Neuronal stem cell (in vitro differentiated cells): ENCODE measurements at regions not wholly inside any gene's neighbourhood (a gene's known extent, or its start where the extent isn't known, plus 50 kb on each side); places are given as distances from the start of the nearest gene placed in this dataset.

Source experiments
- DNase-seq: peaks from one replicate; pipeline ENCODE4 v3.0.0-alpha.2; 2013; ENCODE audit warnings: low spot score
- H2AFZ ChIP-seq: one replicate; pipeline ENCODE4 v1.6.1; 2013; ENCODE audit warnings: mild to moderate bottlenecking, low read length, inconsistent platforms
- H2AK5ac ChIP-seq: 2 replicates; pipeline ENCODE4 v1.6.1; 2013; ENCODE audit warnings: low read depth, mild to moderate bottlenecking, inconsistent platforms, low read length, moderate library complexity, mixed read lengths
- H2BK120ac ChIP-seq: 2 replicates; pipeline ENCODE4 v1.6.1; 2013; ENCODE audit warnings: low read depth, mild to moderate bottlenecking, inconsistent platforms, low read length, moderate library complexity, mixed read lengths
- H2BK12ac ChIP-seq: one replicate; pipeline ENCODE4 v1.6.1; 2013; ENCODE audit warnings: low read length, inconsistent platforms
- H2BK15ac ChIP-seq: 2 replicates; pipeline ENCODE4 v1.6.1; 2013; ENCODE audit warnings: mild to moderate bottlenecking, low read length, inconsistent platforms, mixed read lengths
- H2BK5ac ChIP-seq: one replicate; pipeline ENCODE4 v1.6.1; 2013; ENCODE audit warnings: inconsistent platforms, mild to moderate bottlenecking, low read length, moderate library complexity
- H3K14ac ChIP-seq: one replicate; pipeline ENCODE4 v1.6.1; 2013; ENCODE audit warnings: low read length, inconsistent platforms
- H3K18ac ChIP-seq: 2 replicates; pipeline ENCODE4 v1.6.1; 2013; ENCODE audit warnings: low read length, inconsistent platforms
- H3K23ac ChIP-seq: 2 replicates; pipeline ENCODE4 v1.6.1; 2013; ENCODE audit warnings: low read depth, mild to moderate bottlenecking, mixed read lengths, low read length, inconsistent platforms; ENCODE audit not compliant: poor library complexity
- H3K27ac ChIP-seq: replicated peaks from 3 replicates; pipeline ENCODE4 v1.5.1; 2013; ENCODE audit warnings: low read length, inconsistent platforms
- H3K27me3 ChIP-seq, 3 experiments: 2 replicates each; pipeline ENCODE4 v1.6.1; 2013; ENCODE audit warnings: low read length in 3 of 3, mild to moderate bottlenecking in 2 of 3, inconsistent platforms in 1 of 3, low read depth in 1 of 3, mixed read lengths in 1 of 3, moderate library complexity in 1 of 3; ENCODE audit not compliant: control insufficient read depth in 3 of 3, insufficient read depth in 3 of 3
- H3K36me3 ChIP-seq, 2 donors: replicated peaks in 1 of 2; 2 replicates each; pipeline ENCODE4 v1.6.1; 2013; ENCODE audit warnings: low read length in 2 of 2; ENCODE audit not compliant: control insufficient read depth in 2 of 2, insufficient read depth in 2 of 2
- H3K4ac ChIP-seq: 2 replicates; pipeline ENCODE4 v1.6.1; 2013; ENCODE audit warnings: inconsistent platforms, mild to moderate bottlenecking, low read length, moderate library complexity
- H3K4me1 ChIP-seq, 2 donors: 1 replicate in 1 of 2; 2 replicates in 1 of 2; pipeline ENCODE4 v1.6.1; 2013; ENCODE audit warnings: low read length in 2 of 2, low read depth in 1 of 2; ENCODE audit not compliant: control insufficient read depth in 2 of 2, insufficient read depth in 1 of 2
- H3K4me2 ChIP-seq: one replicate; pipeline ENCODE4 v1.6.1; 2013; ENCODE audit warnings: mild to moderate bottlenecking, low read length, inconsistent platforms; ENCODE audit not compliant: insufficient read depth, poor library complexity, severe bottlenecking
- H3K4me3 ChIP-seq, 2 donors: 2 replicates each; pipeline ENCODE4 v1.5.1; 2013; ENCODE audit warnings: low read length in 2 of 2, mild to moderate bottlenecking in 2 of 2, inconsistent platforms in 1 of 2, moderate library complexity in 1 of 2
- H3K79me1 ChIP-seq: one replicate; pipeline ENCODE4 v1.6.1; 2013; ENCODE audit warnings: low read depth, mild to moderate bottlenecking, inconsistent platforms, low read length, moderate library complexity
- H3K9ac ChIP-seq: one replicate; pipeline ENCODE4 v1.6.1; 2013; ENCODE audit warnings: mild to moderate bottlenecking, low read depth, low read length, inconsistent platforms; ENCODE audit not compliant: poor library complexity
- H3K9me3 ChIP-seq, 2 donors: replicated peaks in 1 of 2; 2 replicates each; pipeline versions ENCODE3 to v1.6.1; 2013; ENCODE audit warnings: low read length in 2 of 2, mild to moderate bottlenecking in 2 of 2, inconsistent platforms in 1 of 2, low read depth in 1 of 2, mixed read lengths in 1 of 2, moderate library complexity in 1 of 2; ENCODE audit not compliant: control insufficient read depth in 2 of 2, insufficient read depth in 1 of 2
- H4K8ac ChIP-seq: one replicate; pipeline ENCODE4 v1.6.1; 2013; ENCODE audit warnings: low read depth, mild to moderate bottlenecking, inconsistent platforms, low read length, moderate library complexity
- H4K91ac ChIP-seq: one replicate; pipeline ENCODE4 v1.6.1; 2013; ENCODE audit warnings: low read length, low read depth, mild to moderate bottlenecking, inconsistent platforms; ENCODE audit not compliant: poor library complexity
- WGBS, 2 donors: extraction: QIAGEN DNeasy Blood & Tissue Kit; methylation state at CpG; one replicate each; pipeline ENCODE4 v1.1.7; 2013; ENCODE audit warnings: missing lambda C conversion rate in 2 of 2, mixed read lengths in 1 of 2; ENCODE audit not compliant: insufficient read length in 2 of 2, insufficient replicate concordance in 1 of 2; ENCODE audit errors: extremely low coverage in 2 of 2; 5-methylcytosine and 5-hydroxymethylcytosine counted together

DNA sequence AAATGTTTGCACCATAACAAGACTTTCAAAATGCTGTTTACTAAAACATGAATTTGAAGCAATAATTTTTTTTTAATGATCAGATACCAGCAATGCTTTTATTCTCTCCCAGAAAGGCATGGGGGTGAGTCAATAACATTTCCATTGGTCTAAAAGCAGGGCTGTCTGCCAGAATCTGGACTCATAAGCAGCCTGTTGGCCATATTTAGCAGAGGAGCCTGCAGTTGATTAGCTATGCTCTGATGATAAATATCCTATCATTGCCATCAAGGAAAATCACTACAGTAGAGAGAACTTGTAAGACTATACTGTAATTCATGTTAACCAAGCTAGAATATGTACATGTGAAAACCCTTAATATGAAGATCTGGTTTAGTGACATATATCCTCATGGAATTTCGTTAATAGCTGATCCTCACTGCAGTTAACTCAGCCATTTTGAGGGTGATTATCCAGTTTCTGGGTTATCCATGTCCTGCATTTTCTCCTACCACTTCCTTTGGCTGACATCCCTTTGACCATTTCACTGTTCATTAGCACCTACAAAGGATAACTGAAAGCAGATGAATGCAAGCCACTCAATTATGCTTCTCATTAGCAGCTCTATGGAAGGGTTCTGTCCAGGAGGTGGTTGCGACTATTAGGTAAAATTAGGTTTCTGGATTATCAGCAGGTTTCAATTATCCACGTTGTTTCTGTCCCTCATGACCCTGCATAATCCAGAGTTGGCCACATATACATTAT is 72.9 kb upstream of the DIAPH2 start:
- Histone ChIP-seq H3K27ac (no peak overlapping the region), H2BK15ac (no peak overlapping the region), H3K23ac (no peak overlapping the region), H2AK5ac (no peak overlapping the region), H3K9me3 (no peaks in the 10 kb centered on the region), H3K79me1 (no peaks in the 10 kb centered on the region), H2BK120ac (no peak overlapping the region), H3K18ac (no peak overlapping the region), H3K4me3 (no peak overlapping the region), H2BK5ac (no peak overlapping the region), H4K8ac (no peak overlapping the region), H2BK12ac (no peak overlapping the region), H3K14ac (no peak overlapping the region), H4K91ac (no peak overlapping the region), H3K4ac (no peak overlapping the region), H3K36me3 (no peaks in the 10 kb centered on the region), H3K4me2 (no peak overlapping the region), H2AFZ (no peak overlapping the region), H3K9ac (no peak overlapping the region), H3K27me3 (no peaks in the 10 kb centered on the region), H3K4me1 (no peaks in the 10 kb centered on the region)
- no peak for DNase-seq
- WGBS, 2 donors, result no CpG with 5 or more reads among the region's 3 CpGs

DNA sequence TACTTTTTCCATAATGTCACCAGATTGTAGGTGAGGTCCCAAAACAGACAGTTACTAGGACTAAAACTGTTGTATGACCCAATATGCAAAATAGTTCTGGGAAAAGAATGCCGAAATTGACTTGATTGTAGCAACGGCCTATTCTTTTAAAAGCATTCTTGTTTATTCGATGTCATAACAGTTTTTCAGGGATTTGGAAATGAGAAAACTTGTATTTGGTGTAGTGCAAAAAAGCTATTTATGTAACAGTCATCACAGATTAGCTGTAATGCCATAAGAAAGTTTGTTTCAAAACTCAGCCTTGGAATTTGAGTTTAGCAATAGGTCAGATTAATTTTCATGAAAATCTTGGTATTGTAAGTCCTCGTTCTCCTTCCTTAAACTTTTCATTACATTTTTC is 69.2 kb upstream of the DIAPH2 start:
- no peak overlapping the region for H3K4ac ChIP-seq

GRCh38 chrX:96619588-96619987 is 65.1 kb upstream of the DIAPH2 start:
- Histone ChIP-seq H3K18ac (no peak overlapping the region), H3K36me3 (no peaks in the 10 kb centered on the region), H2BK15ac (no peak overlapping the region), H2BK5ac (no peak overlapping the region), H3K9ac (no peak overlapping the region), H3K4me1 (no peaks in the 10 kb centered on the region), H3K9me3 (no peaks in the 10 kb centered on the region), H2BK12ac (no peak overlapping the region), H3K27me3 (no peaks in the 10 kb centered on the region), H4K8ac (no peak overlapping the region), H3K4me2 (no peak overlapping the region), H3K4ac (no peak overlapping the region), H3K27ac (no peak overlapping the region), H3K14ac (no peak overlapping the region), H4K91ac (no peak overlapping the region), H2AK5ac (no peak overlapping the region), H2AFZ (no peak overlapping the region), H3K4me3 (no peak overlapping the region), H3K23ac (no peak overlapping the region), H3K79me1 (no peaks in the 10 kb centered on the region), H2BK120ac (no peak overlapping the region)
- DNase-seq, result no peak

More for the DNA sequence above, 69.2 kb upstream of the DIAPH2 start:
- Histone ChIP-seq H3K9me3 (no peaks in the 10 kb centered on the region), H3K4me3 (no peak overlapping the region), H3K27ac (no peak overlapping the region), H3K4me2 (no peak overlapping the region), H3K27me3 (no peaks in the 10 kb centered on the region), H3K14ac (no peak overlapping the region), H2BK15ac (no peak overlapping the region), H4K91ac (no peak overlapping the region), H3K18ac (no peak overlapping the region), H3K36me3 (no peaks in the 10 kb centered on the region), H2AK5ac (no peak overlapping the region), H2BK12ac (no peak overlapping the region), H3K4me1 (no peaks in the 10 kb centered on the region), H3K79me1 (no peaks in the 10 kb centered on the region), H2BK120ac (no peak overlapping the region), H4K8ac (no peak overlapping the region), H3K9ac (no peak overlapping the region), H2AFZ (no peak overlapping the region), H3K23ac (no peak overlapping the region), H2BK5ac (no peak overlapping the region)
- DNase-seq, result no peak
- no CpG with 5 or more reads among the region's 4 CpGs for WGBS, 2 donors

GRCh38 chrX:96621811-96622210 is 62.8 kb upstream of the DIAPH2 start:
- Histone ChIP-seq H3K27ac (no peak overlapping the region), H3K9me3 (no peaks in the 10 kb centered on the region), H3K27me3 (no peaks in the 10 kb centered on the region), H2AFZ (no peak overlapping the region), H2BK15ac (no peak overlapping the region), H3K4me1 (no peaks in the 10 kb centered on the region), H2BK120ac (no peak overlapping the region), H3K4me2 (no peak overlapping the region), H2AK5ac (no peak overlapping the region), H3K4ac (no peak overlapping the region), H3K14ac (no peak overlapping the region), H3K4me3 (no peak overlapping the region), H4K91ac (no peak overlapping the region), H3K23ac (no peak overlapping the region), H3K79me1 (no peaks in the 10 kb centered on the region), H2BK5ac (no peak overlapping the region), H4K8ac (no peak overlapping the region), H3K18ac (no peak overlapping the region), H3K36me3 (no peaks in the 10 kb centered on the region), H3K9ac (no peak overlapping the region), H2BK12ac (no peak overlapping the region)
- no CpG with 5 or more reads among the region's 1 CpG for WGBS, 2 donors
- DNase-seq, result no peak
